ENCODE measurements at regions not wholly inside any gene's neighbourhood (a gene's known extent, or its start where the extent isn't known, plus 50 kb on each side); places are given as distances from the start of the nearest gene placed in this dataset.

DNA sequence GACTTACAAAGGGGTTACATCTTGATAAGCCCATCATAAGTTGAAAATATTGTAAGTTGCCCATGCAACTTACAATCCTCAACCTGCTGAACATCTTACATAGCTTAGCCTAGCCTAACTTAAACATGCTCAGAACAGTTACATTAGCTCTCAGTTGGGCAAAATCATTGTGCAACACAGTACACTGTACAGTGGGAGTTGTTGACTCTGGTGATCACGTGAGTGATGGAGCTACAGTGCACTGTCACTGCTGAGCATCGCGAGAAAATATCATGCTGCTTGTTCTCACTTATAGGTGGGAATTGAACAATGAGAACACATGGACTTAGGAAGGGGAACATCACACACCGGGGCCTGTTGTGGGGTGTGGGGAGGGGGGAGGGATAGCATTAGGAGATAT, 214.9 kb upstream of the ZMIZ1 start:
- no peak for DNase-seq

DNA sequence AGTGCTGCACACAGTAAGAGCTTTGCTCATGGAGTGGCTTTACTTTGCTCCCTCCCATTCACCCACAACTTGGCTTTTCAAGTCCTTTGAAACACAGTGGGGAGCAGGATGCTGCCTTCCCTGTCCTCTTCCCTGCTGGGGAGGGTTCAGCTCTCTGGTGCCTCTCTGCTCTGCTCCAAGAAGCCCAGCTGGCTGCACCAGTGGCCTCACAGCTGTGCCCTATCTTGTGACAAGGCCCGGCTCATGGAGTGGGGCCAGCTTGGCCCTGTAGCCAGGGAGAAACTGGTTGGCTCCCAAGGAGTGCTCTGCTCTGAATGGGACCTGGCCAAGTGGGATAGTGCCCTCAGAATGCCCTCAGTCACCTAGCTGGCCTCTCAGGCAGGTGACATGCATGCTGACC, 212.3 kb upstream of the ZMIZ1 start:
- peak; percentile 86 for DNase-seq

- no peak for DNase-seq
Observed at GRCh38 chr10:78857193-78857592, 211.6 kb upstream of the ZMIZ1 start.

DNA sequence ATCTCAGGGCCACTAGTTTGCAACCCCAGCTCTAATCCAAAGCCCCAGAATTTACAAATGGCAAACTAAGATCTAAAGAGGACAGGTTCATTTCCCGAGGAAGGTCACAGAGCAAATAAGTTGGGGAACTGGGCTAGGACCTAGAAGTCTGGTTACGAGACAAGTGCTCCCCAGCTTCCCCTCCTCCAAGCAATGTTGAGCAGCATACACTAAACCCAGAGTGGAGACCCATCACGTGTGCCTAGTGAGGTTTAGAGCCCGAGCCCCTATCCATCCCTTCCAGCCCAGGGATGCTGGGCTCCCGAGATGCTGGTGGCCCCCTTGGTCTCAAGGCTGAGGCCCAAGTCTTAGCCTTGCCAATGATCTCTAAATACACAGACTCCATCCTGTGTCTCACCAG, 209.5 kb upstream of the ZMIZ1 start:
- DNase-seq: no peak

GRCh38 chr10:78859769-78860168, 209.0 kb upstream of the ZMIZ1 start:
- no peak for DNase-seq

DNA sequence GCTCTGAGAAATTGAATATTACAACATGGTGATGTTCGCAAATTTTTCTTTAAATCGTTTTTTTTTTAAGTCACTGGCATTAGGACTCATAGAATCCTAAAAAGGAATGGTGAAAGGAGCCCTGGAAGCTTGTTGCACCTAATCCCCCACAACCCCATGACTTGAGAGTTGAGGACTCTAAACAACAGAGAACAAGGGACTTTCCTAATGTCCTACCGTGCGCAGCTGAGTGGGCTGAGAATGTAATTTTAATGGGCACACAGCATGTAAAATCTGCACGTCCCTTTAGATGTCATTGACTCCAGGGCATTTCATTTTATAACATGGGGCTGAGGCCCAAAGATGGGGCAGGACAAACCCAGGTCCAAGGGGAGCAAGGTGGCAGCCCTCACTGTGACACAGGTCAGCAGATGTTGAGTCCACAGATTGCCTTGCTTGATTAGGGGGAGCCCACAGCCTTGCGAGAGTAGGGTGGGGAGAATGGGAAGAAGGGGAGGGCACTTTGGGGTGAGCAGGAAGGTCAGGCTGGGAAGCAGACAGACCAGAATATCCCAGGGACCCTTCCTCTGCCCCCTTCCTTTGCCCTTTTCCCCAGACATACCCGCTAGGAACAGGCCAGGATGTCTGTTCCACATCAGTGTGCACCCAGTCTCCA, 208.4 kb upstream of the ZMIZ1 start:
- DNase-seq: no peak

DNA sequence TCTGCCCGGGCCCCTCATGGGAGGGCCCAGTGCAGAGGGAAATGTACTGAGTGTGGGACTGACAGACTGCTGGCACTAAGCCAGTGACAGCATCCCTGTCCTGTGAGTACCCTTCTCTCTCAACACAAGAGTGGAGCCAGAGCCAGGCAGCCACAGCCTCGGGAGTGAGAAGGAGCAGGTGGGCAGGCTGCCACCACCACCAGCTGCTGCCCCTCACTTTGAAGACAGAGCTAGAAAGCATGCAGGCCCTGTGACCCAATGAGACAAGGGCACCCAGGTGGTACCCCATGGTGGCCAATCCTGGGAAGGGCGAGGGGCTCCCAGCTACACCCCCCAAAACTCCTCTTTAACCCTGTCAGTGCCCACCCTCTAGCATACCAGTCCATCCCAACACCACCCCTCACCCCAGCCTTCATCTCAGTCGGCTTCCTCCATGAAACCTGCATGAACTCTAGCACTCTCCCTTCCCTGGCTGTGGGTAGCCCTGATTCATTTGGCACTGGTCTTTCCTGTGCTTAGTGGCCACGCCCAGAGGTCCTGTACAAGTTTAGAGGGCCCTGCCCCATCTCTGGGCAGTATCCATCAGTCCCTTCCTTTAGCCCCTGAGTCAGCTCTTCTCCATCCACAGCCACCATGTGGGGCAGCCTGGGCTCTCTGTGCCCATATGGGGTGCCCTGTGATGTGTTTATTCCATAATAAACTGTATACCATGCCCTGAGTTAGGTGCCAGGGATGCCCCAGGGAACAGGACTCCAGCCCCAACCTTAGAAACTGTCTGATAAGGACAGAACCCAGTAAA, 207.0 kb upstream of the ZMIZ1 start:
- DNase-seq: no peak

GRCh38 chr10:78862328-78862640, 206.5 kb upstream of the ZMIZ1 start:
- no peak for DNase-seq

DNA sequence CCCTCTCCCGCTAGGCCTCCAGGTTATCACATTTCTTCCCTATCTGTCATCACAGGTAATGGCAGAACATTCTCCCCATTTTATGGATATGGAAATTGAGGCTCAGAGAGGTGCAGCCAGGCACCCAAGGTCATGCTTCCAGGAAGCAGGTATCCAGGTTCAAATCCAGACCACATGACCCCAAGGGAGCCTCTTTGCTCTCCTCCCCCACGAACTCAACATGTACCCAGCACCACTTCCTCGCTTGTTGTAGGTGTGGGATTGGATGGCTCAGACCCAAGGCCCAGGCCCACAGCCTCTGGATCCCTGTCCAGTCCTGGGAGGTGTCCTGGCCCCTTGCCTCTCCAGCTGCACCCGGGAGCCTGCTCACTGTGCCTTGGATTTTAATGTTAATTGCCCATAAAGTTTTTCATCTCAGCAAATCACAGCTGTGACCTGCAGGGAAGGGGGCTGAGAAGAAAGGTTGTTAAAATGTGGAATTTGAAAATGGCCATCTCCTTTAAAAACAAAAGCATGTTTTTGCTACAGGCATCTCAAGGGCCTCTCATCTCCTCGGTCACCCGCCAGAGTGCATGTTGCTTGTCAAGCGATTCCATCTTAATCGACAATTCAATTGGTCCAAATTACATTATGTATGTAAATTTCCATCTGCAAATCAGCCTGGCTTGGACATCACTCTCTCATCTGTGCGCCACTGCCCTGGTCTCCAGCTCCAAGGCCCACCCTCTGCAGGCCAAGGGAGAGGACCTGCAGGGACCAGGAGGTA, 205.4 kb upstream of the ZMIZ1 start:
- DNase-seq: no peak

DNA sequence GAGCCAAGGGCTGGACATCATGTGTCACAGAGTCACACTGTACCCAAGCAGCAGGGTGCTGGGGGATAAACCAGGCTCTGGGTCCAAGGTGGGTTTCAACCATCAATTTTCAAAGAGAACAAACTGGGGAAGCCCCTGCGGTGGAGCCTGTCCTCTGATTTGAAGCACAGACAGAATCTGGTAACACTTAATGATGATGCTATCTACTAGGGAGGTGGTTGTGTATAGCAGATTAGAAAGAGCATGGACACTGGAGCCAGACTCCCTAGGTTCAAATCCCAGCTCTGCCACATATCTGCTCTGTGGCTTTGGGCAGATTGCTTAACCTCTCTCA, 204.9 kb upstream of the ZMIZ1 start:
- no peak for DNase-seq

DNA sequence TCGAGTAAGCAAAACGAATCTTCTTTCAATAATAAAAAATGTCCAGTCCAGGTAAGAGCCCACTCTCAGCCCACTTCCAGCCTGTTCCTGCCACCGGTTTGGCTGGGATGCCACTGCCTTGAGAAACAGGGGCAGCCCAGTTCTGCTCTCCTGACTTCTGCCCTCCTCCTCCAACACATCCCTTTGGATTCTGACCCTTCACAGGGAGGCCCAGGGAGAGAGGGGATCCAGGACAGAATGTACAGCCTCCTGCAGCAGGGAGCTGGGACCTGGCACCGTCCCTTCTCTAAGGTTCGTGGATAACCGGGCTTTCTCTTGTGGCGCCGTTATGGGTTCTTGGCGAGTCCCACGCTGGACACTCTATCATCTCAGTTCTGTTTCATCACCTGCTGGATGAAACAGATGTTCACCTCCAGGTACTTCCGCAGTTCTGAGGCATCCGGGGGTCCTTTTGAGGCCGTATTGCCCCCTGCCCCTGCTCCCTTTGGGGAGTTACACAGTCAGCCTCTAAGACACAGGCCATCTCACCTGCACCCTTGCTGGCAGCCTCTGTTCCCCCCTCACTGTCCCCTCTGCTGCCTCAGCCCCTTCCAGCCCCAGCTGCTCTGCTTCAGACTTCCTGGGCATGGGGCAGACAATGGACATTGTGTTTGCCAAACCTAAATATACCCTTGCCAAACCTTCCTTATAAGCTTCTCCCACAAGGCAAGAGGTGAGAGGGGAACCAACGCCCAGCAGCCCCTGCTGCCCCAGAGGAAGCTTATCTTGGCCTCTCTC, 203.8 kb upstream of the ZMIZ1 start:
- DNase-seq: no peak

DNA sequence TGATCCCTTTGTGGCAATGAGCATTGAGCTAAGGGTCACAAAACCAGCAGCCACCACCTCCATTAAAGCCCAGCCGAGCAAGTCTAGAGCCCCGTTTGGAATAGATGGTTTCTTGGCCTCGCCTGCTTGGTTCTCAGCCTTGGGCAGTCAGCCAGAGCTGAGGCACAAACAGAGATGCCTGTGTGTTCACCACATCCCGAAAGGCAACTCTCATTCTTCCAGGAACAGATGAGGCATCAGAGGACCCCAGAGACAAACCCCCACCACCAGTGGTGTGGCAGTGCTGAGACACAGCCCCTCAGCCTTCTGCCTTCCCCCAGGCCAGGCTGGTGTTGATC, 203.3 kb upstream of the ZMIZ1 start:
- DNase-seq: no peak

DNA sequence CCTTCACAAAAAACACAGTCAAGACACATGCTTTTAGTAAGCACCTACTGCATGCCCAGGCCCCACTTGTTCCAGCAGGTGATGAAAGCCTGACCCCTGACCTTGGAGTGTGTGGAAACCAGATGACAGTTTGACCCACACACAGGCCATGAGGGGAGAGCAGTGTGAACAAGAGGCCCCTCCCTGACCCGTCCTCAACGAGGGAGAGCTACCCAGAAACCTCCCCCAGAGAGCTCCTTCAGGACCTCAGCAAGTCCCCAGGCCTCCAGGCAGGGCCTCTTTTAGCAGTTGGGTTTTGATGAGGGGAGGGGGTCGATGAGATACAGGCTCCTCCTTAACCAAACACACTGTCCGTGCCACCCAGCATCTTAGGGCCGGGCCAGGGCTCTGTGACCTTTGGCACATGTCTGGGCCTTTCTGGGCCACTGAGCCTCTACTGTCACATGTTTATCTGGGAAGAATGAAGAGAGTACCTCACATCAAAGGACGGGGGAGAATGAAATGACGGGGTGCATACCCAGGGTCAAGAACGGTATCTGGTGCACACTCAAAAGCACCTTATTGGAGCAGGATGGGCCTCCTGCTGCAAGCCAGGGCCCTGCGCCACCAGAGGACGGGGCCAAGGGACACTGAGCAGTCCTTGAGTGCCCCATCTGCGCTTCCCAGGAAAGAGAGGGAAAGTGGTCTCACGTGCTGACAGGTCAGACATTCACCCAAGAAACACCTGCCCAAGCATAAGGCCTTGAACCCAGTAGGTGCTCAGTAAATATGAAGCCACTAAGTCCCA, 202.6 kb upstream of the ZMIZ1 start:
- DNase-seq: no peak

GRCh38 chr10:78866731-78867554, 201.8 kb upstream of the ZMIZ1 start:
- no peak for DNase-seq

GRCh38 chr10:78867555-78867939, 201.2 kb upstream of the ZMIZ1 start:
- DNase-seq: no peak

DNA sequence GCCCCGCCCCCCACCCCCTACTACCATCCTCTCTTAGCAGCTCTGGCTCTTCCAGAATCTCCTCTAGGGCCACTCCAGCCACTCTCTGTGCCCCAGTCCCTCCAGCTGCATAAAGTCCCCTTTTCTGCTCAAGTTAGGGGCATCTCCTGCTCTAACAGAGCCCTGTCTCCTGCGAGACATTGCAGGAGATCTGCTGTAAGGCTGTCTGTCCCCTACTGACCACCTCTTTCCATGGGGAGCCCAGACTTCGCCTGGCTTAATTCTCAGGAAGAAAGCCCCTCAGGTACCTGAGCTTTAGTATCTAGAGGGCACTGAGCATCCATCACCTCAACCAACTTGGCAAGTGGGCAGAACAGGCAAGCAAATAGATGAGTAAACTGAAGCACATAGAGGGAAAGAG, 200.7 kb upstream of the ZMIZ1 start:
- no peak for DNase-seq

- DNase-seq: no peak
Observed at GRCh38 chr10:78868456-78868855, 200.3 kb upstream of the ZMIZ1 start.

GRCh38 chr10:78868861-78869260, 199.9 kb upstream of the ZMIZ1 start:
- no peak for DNase-seq

DNA sequence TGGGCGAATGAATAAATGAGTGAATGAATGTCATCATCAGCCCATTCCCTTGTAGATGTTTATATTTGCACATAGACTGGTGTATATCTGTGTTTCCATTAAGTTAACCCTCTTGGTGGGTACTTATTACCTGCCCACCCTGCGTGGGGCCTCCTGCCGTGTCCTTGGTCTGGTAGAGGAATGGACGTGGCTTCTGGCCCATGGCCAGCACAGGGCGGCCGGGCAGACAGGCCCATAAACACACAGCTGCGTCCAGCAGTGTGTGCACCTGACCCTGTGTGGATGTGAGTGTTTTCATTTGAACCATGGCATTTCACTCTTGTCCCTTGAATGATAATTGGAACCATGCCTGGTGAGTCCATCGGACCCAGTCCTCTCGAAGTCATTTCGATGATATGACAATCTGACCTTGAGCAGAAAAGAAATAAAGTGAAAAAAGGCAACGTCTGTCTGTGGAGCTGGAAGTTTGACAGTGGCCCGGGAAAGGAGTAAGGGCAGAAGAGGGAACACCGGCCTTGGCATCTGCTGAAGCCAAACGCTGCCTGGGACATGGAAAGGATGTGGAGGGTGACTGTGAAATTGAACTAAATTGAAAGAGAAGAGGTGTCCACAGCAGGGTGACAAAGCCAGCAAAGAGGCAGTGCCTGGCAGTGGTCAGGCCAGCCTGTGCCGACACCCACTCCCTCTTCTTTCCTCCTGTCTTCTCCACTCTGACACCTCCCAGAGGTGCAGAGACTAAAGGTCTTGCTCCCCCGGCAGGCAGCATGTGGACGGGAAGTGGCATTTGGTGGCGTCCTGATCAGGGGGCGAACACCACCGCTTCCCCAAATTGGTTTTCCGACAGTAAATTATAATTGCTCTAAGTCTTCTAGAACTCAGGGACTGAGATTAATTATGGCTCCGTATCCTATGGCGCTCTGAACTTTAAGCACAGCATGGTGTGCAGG, 199.0 kb upstream of the ZMIZ1 start:
- no peak for DNase-seq

DNA sequence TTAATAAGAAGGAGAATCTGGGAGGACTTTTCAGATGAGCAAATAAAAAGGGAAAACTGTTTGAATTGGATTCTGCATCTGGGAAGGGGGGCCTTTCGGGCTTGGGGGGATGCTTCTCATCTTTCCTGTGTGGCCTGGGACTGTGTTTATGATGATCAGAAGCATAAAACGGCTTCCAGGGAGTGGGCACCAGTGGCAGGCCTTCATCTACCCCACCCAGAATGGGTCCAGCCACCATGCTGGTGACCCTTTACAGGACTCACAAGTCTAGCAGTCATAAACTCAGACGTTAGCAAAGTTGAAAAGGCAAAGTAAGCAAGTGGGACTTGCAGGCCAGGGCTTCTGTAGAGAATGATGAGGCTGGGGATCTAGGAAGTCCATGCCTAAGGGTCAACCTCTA, 198.3 kb upstream of the ZMIZ1 start:
- DNase-seq: no peak

- DNase-seq: no peak
Observed at GRCh38 chr10:78871796-78872195, 197.0 kb upstream of the ZMIZ1 start.
